Pancreas (tissue), 10 donors: ENCODE measurements at regions not wholly inside any gene's neighbourhood (a gene's known extent, or its start where the extent isn't known, plus 50 kb on each side); places are given as distances from the start of the nearest gene placed in this dataset.

Source experiments
- ATAC-seq, 4 donors: fragments of 200-7000 bp; cut with Tn5 transposase; one replicate each; pipeline versions ENCODE4 v1.8.0 to v1.9.1; 2020; ENCODE audit warnings: mild to moderate bottlenecking in 4 of 4, moderate library complexity in 4 of 4
- DNase-seq, 6 donors: peaks; one replicate each; pipeline ENCODE4 v3.0.0-alpha.2; 2020
- FAIRE-seq: peaks from 2 replicates; lab custom pipeline; 2012; peaks lifted over from hg19 to GRCh38; lab: Jason Lieb, UNC
- H3K27ac ChIP-seq, 4 donors: fragments of 200-600 bp; sonication (generic); 1 replicate in 3 of 4; 2 replicates in 1 of 4; pipeline versions ENCODE4 v1.5.0 to v1.8.0; 2020
- H3K27me3 ChIP-seq, 4 donors: fragments of 200-600 bp; one replicate each; pipeline ENCODE4 v1.8.0; 2021
- H3K36me3 ChIP-seq, 3 donors: fragments of 200-600 bp; sonication (generic) in 1 of 3; one replicate each; pipeline versions ENCODE4 v1.5.0 to v1.8.0; 2020 to 2021
- H3K4me1 ChIP-seq, 3 donors: fragments of 200-600 bp; one replicate each; pipeline ENCODE4 v1.8.0; 2021
- H3K4me3 ChIP-seq, 4 donors: fragments of 200-600 bp; sonication (generic) in 2 of 4; one replicate each; pipeline versions ENCODE4 v1.5.0 to v1.8.0; 2020 to 2021
- H3K9me3 ChIP-seq, 4 donors: fragments of 200-600 bp; one replicate each; pipeline ENCODE4 v1.8.0; 2021
- CTCF ChIP-seq, 4 donors: fragments of 200-600 bp; sonication (generic) in 3 of 4; IDR thresholded peaks; one replicate each; pipeline versions ENCODE4 v1.5.0 to v1.8.0; 2021; ENCODE audit warnings: antibody characterized with exemption in 4 of 4
- WGBS, 2 donors: extraction: QIAGEN DNeasy Blood & Tissue Kit; methylation state at CpG; one replicate each; pipeline ENCODE4 v1.1.7; 2013; 5-methylcytosine and 5-hydroxymethylcytosine counted together
- intact Hi-C, 3 donors: fragments of 100-400 bp; cut with DNase I; formaldehyde crosslinking; loops; one replicate each; pipeline versions ENCODE4 v1.11.1 to v1.14.2; 2022
- donor health status: healthy with polysubstance abuse.
- donor health status: DM: no; HTN: no; CAD: no; lungs with moderate emphysema.
- donor health status: DM: no; HTN: no; CAD: no.
- donor health status: control.
- donor health status: control.
- donor health status: Bipolar disorder and iron deficiency.
- donor health status: DM: yes; HTN: yes; CAD: no.
- donor health status: DM: no; HTN: no; CAD: no.
- donor health status: DM: no; HTN: no; CAD: no.
- donor health status: DM: yes; HTN: yes; CAD: no.

- Histone ChIP-seq H3K4me1 (no peaks in the 10 kb centered on the region), H3K4me3 (no peak overlapping the region), H3K36me3 (no peaks in the 10 kb centered on the region), H3K9me3 (no peaks in the 10 kb centered on the region), H3K27ac (no peak overlapping the region), H3K27me3 (no peaks in the 10 kb centered on the region)
- TF ChIP-seq CTCF (IDR thresholded peaks at IDR 0.05) = no peak
- intact Hi-C loops = no loop called here
- WGBS, 2 donors = 71 to 83% methylated on average over 3 of the region's 3 CpGs
- no peak for DNase-seq
- ATAC-seq = no peak
- FAIRE-seq = no peak
Measured at GRCh38 chr2:145623136-145623535, 1103.2 kb upstream of the ZEB2 start.

- no peak for TF ChIP-seq CTCF (IDR thresholded peaks at IDR 0.05)
- no peaks in the 10 kb centered on the region for H3K9me3 ChIP-seq
- no peak overlapping the region for H3K27ac ChIP-seq
- 83 to 96% methylated on average over 2 of the region's 2 CpGs for WGBS, 2 donors
- no peak for DNase-seq
- no peaks in the 10 kb centered on the region for H3K27me3 ChIP-seq
- no peak for ATAC-seq
- H3K36me3 ChIP-seq = no peaks in the 10 kb centered on the region
- no peak overlapping the region for H3K4me3 ChIP-seq
- intact Hi-C loops = no loop called here
- FAIRE-seq = no peak
- H3K4me1 ChIP-seq = no peaks in the 10 kb centered on the region
Measured at GRCh38 chr2:145622285-145622684, 1102.4 kb upstream of the ZEB2 start.

- no peak for DNase-seq
- Histone ChIP-seq H3K36me3 (no peaks in the 10 kb centered on the region), H3K9me3 (no peaks in the 10 kb centered on the region), H3K4me1 (no peaks in the 10 kb centered on the region), H3K27me3 (no peaks in the 10 kb centered on the region), H3K27ac (no peak overlapping the region), H3K4me3 (no peak overlapping the region)
- intact Hi-C loops = no loop called here
- WGBS, 2 donors = 57% methylated on average over 2 of the region's 2 CpGs
- no peak for TF ChIP-seq CTCF (IDR thresholded peaks at IDR 0.05)
- FAIRE-seq = no peak
- ATAC-seq = no peak
Measured at GRCh38 chr2:145617906-145618305, 1098.0 kb upstream of the ZEB2 start.

GRCh38 chr2:145617420-145617819 lies 1097.5 kb upstream of the ZEB2 start:
- 86 to 89% methylated on average over 1 of the region's 1 CpG for WGBS, 2 donors
- H3K36me3 ChIP-seq = no peaks in the 10 kb centered on the region
- intact Hi-C loops = no loop called here
- H3K4me3 ChIP-seq = no peak overlapping the region
- no peaks in the 10 kb centered on the region for H3K27me3 ChIP-seq
- no peak for ATAC-seq
- no peak for TF ChIP-seq CTCF (IDR thresholded peaks at IDR 0.05)
- no peak overlapping the region for H3K27ac ChIP-seq
- H3K9me3 ChIP-seq = no peaks in the 10 kb centered on the region
- no peak for DNase-seq
- FAIRE-seq = no peak
- H3K4me1 ChIP-seq = no peaks in the 10 kb centered on the region

GRCh38 chr2:145615626-145616025 lies 1095.7 kb upstream of the ZEB2 start:
- no peak for FAIRE-seq
- intact Hi-C loops = no loop called here
- no peaks in the 10 kb centered on the region for H3K36me3 ChIP-seq
- H3K27ac ChIP-seq = no peak overlapping the region
- no peak for DNase-seq
- H3K4me3 ChIP-seq = no peak overlapping the region
- no peaks in the 10 kb centered on the region for H3K9me3 ChIP-seq
- WGBS, 2 donors = 80 to 84% methylated on average over 4 of the region's 4 CpGs
- H3K27me3 ChIP-seq = no peaks in the 10 kb centered on the region
- no peak for TF ChIP-seq CTCF (IDR thresholded peaks at IDR 0.05)
- ATAC-seq = no peak
- no peaks in the 10 kb centered on the region for H3K4me1 ChIP-seq
